ENCODE measurements at regions not wholly inside any gene's neighbourhood (a gene's known extent, or its start where the extent isn't known, plus 50 kb on each side); places are given as distances from the start of the nearest gene placed in this dataset.

DNA sequence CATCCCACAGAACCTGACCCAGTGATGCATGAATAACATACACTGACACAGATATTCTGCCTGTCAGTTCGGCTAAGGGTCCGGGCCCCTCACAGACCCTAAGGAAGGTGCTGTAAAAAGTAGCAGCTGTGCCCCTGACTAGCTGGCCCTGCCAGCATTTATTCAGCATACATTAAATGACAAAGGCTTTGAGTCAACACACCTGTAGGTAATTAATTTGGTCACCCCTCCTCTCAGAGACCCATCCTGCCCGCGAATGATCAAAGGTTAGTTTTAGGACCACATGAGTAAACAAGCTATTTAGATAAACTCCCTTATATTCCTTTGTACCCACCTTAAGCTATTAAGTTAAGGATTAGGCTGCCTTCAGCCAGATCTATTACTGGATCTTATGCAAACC, 429.0 kb upstream of the NWD2 start:
- no peak for DNase-seq (ENCODE audit: low read depth in 2 of 2)

DNA sequence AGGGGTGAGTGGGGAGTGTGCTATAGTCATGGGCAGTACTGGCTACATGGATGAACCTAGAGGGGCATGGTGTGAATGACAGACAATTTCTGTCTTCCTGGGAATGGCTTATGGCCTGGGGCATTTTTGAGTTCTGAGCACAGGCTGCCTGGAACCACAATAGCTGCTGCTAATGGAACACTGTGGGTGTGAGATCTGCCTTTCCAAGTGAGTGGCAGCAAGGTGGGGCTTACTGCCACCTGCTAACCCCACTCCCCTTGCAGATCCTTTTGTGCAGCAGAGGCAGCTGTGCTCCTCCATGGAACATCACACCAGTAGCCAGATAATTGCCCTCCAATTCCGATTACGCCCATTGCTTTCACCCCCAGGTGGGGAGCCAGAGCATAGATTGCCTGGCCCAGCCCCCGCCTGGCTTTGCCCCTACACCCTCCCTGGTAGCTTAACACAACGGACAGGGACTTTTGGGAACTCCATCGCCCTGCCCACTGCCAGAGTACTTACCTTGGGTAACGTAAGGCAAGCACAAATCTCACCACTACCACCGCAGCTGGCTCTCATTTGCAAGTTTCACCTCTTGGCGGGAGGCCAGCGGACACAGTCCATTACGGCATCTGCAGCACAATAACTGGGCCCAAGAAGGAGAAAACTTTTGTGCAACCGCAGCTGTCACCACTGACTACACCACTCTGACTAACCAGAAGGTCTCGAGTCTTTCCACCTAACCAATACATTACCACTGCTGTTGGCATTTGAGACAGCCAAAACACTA, 421.2 kb upstream of the NWD2 start:
- no peak for DNase-seq (ENCODE audit: low read depth in 2 of 2)

DNA sequence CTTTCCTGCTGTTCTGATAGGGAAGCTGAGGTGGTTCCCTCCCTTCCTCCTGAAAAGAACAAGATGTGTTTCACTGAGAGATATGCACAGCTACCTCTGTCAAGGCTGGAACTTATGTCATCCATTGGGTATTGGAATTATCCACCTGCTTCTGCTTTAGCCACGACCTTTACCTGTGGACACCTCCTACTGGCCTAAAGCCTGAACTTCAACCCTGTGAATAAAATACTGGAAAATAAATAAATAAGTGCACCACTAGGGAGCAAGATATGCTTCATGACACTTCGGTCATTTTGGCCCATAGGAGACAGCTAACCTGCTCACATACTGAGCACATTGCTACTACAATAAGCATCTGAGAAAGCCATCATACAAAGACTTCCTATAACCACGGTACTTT, 419.9 kb upstream of the NWD2 start:
- DNase-seq (ENCODE audit: low read depth in 2 of 2): no peak

DNA sequence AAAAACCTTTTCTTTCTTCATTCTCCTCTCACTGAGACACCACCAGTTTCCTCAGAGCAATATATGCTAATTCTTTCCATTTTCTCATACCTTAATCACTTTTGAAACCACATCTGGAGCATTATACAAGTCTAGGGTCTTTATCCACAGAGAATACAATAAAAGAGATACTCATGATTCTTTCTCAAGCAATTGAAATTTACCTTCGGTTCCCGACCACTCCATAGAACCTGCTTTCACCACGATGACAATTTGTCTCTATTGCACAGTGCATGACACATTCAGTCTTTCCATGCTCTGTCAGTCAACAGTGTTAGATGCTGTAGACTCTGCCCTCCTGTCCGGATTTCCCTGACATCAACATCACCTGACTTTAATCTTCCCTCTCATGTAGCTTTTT, 409.3 kb upstream of the NWD2 start:
- DNase-seq (ENCODE audit: low read depth in 2 of 2): no peak

DNA sequence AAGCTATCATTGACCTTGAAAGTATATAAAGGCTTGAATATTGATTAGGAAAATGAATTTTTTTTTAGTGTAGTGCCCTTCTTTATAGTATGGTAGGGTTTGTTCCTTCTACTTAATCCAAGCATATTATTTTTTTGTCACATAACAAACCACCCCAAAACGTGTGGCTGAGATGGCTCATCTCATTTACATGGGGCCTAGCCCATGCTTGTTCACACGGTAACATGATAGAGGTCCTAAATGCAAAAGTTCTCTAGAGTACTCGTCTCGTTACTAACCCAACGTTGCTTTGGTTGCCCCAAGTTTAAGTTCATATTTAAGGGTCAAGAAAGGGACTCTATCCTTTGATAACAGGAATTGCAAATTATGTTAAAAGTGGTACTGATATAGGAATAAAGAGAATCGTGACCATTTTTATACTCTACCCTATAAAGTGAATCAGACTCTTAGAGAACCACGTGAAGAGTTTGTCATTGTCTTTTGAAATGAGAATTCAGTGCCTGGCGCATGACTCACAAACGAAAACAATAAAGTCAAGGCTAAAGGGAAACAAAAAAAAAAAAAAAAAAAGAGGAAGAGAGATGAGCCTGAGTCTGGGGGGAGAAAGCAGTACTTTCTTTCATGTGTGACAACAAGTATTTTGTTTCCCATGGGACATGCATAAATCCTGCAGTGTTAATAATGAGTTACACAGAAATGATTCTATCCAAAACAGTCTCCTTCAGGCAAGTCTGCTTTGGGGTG, 402.8 kb upstream of the NWD2 start:
- DNase-seq (ENCODE audit: low read depth in 2 of 2): no peak

DNA sequence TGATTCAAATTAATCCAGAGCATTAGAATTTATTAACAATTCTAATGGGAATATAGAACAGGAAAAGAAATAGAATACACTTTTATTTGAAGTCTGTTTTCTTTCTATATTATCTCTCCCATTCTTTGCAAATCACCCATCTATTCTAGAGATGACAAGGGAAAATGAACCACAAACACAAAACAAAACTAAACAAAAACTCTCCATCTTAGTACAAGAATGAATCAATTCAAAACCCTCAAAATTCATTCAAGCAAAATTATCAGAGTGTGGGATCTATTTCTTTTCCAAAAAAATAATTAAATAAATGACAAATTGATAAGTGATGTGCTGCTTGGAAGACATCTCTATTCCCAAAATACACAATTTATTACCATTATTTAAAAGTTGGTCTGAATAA, 400.1 kb upstream of the NWD2 start:
- no peak for DNase-seq (ENCODE audit: low read depth in 2 of 2)

DNA sequence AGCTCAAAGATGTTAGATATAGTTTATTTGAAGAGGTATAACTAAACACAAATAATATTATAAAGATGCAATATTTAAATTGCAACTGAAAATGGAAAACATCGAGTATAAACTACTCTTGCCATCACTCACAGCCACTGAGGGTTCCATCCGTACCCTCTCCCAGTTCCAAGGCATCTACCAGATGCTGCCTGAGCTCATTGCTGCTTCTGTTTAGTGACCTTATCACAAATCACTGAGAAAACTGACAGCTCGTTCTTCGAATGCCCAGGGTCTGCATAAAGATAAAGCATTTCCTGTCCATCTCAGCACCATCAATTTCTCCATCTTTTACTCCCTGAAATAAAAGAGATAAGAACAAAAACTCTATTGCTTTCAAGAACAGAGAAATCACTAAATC, 391.7 kb upstream of the NWD2 start:
- DNase-seq (ENCODE audit: low read depth in 2 of 2): no peak

DNA sequence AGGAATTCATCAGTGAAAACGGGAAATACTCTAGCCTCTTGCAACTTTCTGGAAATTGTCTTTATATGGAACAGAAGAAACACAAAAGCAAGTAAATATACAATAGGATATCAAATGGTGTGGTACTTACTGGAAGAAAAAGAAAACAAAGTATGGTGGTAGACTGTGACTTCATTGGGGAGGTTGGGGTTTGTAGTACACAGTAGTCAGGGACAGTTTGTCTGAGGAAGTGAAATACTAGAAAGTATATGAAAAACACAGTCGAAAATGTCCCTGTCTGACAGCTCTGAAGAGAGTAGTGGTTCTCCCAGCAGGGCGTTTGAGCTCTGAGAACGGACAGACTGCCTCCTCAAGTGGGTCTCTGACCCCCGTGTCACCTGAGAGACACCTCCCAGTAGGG, 390.0 kb upstream of the NWD2 start:
- no peak for DNase-seq (ENCODE audit: low read depth in 2 of 2)

DNA sequence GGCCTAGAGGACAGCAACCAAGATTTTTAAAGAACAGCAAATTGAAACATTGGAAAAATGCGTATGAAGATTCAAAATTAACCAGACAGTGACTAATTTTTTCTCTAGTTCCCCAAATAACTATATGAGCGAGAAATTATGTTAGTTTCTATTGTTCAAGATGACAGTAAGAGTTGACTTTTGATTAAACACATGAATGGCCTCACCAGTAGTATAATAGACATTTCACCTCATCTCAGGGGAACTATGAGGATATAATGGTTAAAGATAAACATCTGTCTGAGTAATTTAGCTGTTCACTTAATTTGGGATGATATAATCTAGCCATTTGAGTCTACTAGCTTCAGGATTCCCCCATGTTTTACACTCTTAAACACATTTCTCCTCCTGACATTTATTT, 380.9 kb upstream of the NWD2 start:
- no peak for DNase-seq (ENCODE audit: low read depth in 2 of 2)

DNA sequence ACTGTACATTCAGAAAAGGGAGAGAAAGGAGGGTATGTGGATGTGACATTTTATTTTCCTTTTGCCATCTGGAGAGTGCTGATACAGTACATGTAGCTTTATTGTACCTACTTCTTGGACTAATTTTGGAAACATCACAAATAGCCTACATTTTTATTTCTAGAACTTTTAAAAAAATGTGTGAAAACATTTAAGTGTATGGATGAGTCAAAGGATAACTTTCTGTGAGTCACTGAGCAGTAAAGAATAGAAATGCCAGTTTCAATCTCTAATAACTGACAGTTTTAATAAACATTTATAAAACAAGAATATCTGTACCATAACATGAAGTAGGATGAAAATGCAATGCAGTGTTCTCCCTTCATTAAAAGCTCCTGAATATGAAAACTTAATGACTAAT, 374.4 kb upstream of the NWD2 start:
- no peak for DNase-seq (ENCODE audit: low read depth in 2 of 2)

DNA sequence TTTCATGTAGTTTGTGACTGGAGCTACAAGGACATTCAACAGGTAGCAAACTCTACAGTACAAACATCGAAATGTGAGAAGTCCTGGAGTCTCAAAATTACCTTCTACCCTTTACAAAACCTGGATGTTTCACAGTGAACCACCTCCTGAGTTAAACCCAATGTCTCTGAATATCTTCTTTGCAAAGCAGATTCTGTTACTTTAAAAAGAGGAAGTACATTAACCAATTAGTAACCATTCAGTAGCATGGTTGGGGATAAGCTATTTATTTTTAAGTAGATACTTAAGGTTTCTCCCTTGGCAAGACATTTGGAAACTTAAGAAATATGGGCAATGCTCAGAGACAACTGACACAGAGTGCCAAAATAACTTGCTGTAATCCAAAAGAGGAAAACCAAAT, 371.9 kb upstream of the NWD2 start:
- no peak for DNase-seq (ENCODE audit: low read depth in 2 of 2)

DNA sequence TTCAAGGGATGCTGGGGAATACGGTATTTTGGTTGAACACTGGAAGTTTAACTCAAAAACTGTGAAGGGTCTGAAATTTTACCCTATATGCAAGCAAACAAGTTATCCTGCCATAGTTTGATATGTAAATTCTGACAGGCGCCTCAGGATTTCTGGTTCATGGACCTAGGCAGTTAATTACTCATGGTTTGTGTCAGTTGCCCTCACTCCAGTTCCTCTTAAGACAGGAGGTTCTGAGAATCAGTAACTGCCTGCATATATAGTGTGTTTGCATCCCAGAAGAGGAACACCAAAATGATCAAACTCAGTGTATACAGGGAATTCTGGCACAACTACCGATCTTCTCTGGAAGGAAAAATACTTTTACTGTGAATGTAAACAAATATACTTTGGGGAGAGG, 360.4 kb upstream of the NWD2 start:
- no peak for DNase-seq (ENCODE audit: low read depth in 2 of 2)

DNA sequence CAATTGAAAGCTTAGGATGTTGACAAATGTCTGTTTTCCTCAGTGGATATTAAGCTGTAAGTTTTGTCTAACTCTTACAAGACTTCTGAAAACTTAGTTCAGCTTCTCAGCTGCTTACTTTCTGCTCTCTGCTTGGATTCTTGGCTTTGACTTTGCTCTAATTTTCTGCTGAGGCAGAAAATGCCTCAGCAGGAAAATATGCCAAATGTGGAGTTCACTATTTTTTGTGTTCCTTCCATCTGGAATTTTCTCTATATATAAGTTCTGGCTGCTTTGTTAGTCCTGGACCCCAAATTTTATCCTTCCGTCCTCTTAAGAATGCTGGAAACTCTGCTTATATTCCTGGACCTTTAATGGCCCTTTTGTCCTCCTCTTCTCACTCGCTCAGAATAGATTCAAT, 352.6 kb upstream of the NWD2 start:
- no peak for DNase-seq (ENCODE audit: low read depth in 2 of 2)

DNA sequence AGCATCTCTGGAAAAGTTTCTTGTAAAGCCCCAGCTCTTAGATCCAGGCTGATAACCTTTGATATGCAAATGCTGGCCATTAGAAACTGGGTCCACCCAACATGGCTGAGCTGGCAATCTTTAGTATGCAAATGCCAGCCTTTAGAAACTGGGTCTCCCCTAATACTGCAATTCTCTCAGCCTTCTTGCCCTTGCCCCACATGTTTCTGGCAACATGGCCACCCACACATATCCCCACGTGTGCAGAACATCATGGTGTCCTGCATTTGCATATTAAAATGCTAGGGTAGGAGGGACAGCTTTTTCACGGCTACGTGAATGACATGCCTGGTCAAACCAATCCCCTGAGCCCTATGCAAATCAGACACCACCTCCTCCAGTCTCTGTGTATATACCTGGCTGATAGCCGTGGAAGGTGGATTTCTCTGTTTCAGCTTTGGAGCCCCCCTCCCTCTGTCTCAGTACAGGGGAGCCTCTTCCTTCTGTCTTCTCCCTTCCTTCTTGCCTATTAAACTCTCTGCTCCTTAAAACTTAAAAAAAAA, 344.0 kb upstream of the NWD2 start:
- DNase-seq (ENCODE audit: low read depth in 2 of 2): no peak

DNA sequence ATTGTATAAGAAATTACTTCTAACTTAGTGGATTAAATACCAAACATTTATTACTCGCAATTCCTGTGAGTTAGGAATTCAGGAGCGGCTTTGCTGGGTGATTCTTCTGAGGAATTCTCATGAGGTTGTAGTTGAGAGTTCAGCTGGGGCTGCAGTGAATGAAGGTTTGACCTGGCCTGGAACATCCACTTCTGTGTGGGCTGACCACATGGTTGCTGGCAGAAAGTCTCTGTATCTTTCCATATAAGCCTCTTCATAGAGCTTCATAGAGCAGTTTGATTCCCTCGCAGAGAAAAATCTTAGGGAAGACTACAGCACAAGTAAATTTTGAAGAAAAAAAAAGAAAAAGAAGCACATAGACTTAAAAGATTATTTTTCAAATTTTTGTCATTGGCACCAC, 339.7 kb upstream of the NWD2 start:
- DNase-seq (ENCODE audit: low read depth in 2 of 2): no peak

DNA sequence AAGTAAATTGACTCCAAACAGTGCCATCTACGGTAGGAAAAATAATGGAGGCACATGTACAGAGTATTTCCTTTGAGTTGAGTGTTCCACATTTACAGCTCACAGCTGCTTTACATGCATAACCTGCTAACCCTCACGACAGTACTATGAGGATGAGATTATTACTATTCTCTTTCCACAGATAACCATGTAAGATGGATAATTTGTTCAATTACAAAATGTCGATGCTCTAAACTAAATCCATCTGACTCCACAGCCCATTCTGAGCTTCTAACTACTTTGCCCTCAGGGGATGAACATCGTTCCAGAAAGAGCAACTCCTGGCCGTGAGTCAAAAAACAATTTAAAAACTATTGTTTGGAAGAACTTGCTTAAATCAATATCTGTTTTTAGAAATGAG, 330.4 kb upstream of the NWD2 start:
- DNase-seq (ENCODE audit: low read depth in 2 of 2): no peak

DNA sequence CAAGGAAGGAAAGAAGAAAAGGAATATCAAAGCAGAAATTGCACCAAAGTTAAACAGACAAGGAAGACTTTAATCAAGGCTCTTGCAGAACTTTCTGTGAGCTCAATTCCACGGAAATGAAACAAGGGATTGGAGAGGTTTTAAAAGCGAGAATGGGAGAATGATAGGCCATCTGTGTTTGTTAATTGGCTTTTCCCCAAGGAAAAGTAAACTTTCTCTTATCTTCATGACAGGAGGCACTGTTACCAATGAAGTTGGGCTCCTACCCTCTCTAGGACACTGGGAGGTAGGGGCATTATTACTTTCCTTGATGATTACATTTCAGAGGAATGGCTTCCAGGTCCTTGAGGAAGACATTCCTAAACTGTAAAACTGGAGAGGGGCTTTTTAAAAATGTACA, 328.8 kb upstream of the NWD2 start:
- DNase-seq (ENCODE audit: low read depth in 2 of 2): no peak

DNA sequence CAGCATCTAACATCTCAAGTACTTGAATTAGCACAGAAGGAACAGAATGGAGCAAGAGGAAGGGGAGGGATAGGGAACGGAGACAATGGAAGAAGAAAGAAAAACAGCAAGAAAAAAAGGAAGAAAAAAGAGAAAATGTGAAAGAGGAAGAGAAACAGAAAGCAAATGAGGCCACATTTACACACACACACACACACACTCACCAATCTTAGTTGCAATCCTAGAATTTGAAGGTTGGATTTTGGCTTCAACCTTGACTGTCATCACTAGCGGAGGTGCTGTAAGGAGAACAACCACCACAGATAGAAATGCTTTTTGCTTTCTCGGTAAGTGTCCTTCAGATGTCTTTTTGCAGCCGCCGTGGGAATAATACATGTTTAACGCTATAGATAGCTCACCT, 327.1 kb upstream of the NWD2 start:
- no peak for DNase-seq (ENCODE audit: low read depth in 2 of 2)

DNA sequence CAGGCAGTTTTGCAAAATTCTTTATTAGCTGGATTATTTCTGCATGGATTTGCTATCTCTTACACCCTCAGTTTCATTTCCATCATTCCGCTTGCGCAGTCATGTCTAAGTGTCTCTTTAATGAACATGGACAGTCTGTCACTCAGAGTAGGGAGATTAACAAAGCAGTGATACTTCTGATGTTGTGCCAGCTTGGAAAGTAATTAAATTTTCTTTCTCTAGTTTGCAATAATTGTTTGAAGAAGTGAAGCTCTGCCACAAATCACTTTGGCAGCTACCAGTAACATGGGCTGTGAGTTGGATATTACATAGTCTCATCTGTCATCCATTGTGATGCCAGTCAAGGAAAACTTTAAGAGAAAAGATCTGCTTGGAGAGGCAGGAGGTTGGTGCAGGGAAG, 324.8 kb upstream of the NWD2 start:
- DNase-seq (ENCODE audit: low read depth in 2 of 2): no peak

DNA sequence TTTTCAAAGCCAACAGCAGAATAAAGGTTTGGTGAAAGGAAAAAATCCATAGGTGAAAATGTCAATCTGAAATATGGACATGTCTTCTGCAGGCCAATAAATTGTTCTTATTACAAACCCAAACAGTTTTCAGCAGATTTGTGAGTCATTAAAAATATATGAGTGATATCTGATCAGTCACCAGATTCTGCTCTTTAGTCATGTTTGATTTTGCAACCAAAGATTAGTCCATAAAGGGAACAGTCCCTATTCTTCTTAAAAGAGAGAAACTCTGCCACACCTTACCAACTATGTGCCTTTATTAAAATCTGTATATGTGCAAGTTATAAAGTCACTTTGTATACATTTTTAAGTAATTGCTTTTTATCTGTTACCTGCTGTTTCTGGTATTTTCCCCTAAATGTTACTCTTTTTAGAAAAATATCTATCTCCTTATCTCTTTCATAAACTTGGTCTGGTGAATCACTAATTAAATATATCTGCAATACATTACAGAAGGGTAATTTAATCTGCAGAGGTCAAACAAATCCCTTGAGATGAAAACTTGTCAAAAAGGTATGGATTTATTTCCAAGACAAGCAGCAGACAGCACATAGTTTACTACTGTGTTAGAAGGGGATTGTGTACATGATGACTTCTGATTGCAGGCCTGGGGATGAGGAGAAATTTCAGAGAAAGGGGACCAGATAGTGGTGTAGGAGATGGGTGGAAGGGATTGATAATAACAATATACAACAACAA, 322.9 kb upstream of the NWD2 start:
- DNase-seq (ENCODE audit: low read depth in 2 of 2): no peak

DNA sequence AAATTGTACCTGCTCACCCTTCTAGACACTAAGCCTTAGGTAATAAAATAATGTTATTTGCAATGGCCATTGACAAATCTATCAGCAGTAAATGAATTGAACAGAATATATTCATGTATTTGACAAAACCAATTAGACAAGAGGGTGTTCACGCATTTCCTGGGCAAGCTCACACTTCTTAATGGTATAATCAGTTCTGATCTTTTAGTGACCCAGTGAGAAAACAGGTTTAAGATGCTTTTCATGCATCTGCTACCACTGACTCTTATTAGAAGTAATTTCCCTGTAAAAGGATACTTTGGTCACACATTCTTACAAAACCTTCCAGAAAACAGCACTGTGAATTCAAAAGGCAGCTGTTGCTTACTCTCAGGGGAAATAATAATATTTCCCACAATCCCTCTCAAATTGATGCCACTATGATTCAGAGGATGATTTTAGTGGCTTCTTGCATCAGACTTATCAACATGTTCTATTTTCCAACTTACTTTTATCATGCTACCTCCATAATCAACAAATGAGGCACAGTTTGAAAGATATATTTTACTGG, 313.9 kb upstream of the NWD2 start:
- DNase-seq (ENCODE audit: low read depth in 2 of 2): no peak

DNA sequence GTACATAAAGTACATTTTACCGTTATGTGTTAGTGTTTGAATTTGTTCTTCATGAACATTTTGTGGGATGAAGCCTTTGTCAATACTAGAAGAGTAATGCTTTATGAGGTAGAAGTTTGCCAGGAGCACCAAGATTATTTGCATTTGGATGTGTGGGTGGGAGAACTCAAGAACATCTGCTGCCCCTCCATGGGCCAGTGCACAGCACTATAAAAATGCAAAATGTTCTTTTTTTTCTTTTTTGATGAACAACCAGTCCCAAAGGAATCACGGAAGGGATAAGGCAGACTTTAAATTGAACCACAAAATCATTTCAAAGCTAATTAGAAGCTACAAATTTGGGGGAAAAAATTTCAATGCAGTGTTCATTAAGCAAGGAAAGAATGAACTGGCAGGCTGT, 300.3 kb upstream of the NWD2 start:
- DNase-seq (ENCODE audit: low read depth in 2 of 2): no peak

Data from fibroblast of skin of left biceps (primary cell).